LNCAP (cell line): ENCODE measurements at regions not wholly inside any gene's neighbourhood (a gene's known extent, or its start where the extent isn't known, plus 50 kb on each side); places are given as distances from the start of the nearest gene placed in this dataset.

Source experiments
- CTCF ChIP-seq: fragments of 450-650 bp; IDR thresholded peaks from 2 replicates; pipeline ENCODE4 v1.5.1; 2017; ENCODE audit warnings: mild to moderate bottlenecking

- no peak for TF ChIP-seq CTCF
Observed at GRCh38 chr1:117709249-117709691, 103.4 kb downstream of the TENT5C start.

- peak; percentile 41; the same call in 1 of the 2 replicates for TF ChIP-seq CTCF
Observed at GRCh38 chr1:117710710-117711109, 104.9 kb downstream of the TENT5C start.

- no peak for TF ChIP-seq CTCF
Observed at GRCh38 chr1:117712621-117713020, 106.8 kb downstream of the TENT5C start.

GRCh38 chr1:117714546-117714945 is 108.7 kb downstream of the TENT5C start:
- TF ChIP-seq CTCF: no peak

GRCh38 chr1:117719004-117719403 is 113.2 kb downstream of the TENT5C start:
- TF ChIP-seq CTCF: no peak

- no peak for TF ChIP-seq CTCF
Observed at GRCh38 chr1:117732065-117732797, 126.4 kb downstream of the TENT5C start.

GRCh38 chr1:117732956-117733355 is 127.1 kb downstream of the TENT5C start:
- no peak for TF ChIP-seq CTCF

- no peak for TF ChIP-seq CTCF
Observed at GRCh38 chr1:117734403-117734802, 128.6 kb downstream of the TENT5C start.
